CD4-positive, alpha-beta T cell treated with Interleukin-21 for 1 hour (primary cell): ENCODE measurements at regions not wholly inside any gene's neighbourhood (a gene's known extent, or its start where the extent isn't known, plus 50 kb on each side); places are given as distances from the start of the nearest gene placed in this dataset.

ENCODE experiments used
- DNase-seq: peaks from one replicate; pipeline ENCODE4 v3.0.0-alpha.2; 2020

- no peak for DNase-seq
Measured at GRCh38 chr1:224486801-224487583, 52.4 kb upstream of the WDR26 start.

DNA sequence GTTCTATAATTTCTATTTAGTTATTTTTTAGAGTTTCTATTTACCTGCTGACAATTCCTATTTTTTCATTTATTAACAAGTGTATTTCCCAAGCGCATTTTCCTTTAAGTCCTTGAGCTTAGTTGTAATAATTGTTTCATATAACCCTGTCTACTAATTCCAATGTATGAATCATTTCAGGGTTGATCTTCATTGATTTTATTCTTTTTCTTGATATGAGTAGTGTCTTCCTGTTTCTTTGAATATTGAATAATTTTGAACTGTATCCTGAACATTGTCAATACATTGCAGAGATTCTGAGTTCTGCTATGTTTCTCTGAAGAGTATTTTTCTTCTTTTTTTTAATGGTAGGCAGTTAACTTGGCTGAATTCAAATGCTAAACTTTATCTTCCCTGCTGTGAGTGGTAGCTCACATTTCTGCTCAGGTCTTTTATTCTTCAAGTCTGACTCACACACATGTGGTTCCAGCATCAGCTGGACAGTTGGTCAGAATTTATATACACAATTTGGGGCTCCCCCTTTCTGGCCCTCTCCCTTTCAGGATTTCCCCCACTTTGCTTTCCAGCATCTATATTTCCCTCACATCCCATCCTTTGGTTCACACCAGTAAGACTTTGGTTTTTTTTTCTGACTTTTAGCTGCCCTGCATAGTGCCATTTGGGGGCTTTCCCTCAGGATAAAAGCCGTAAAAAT is 54.4 kb upstream of the WDR26 start:
- no peak for DNase-seq

- DNase-seq, result no peak
Measured at GRCh38 chr1:224489534-224490365, 55.2 kb upstream of the WDR26 start.

DNA sequence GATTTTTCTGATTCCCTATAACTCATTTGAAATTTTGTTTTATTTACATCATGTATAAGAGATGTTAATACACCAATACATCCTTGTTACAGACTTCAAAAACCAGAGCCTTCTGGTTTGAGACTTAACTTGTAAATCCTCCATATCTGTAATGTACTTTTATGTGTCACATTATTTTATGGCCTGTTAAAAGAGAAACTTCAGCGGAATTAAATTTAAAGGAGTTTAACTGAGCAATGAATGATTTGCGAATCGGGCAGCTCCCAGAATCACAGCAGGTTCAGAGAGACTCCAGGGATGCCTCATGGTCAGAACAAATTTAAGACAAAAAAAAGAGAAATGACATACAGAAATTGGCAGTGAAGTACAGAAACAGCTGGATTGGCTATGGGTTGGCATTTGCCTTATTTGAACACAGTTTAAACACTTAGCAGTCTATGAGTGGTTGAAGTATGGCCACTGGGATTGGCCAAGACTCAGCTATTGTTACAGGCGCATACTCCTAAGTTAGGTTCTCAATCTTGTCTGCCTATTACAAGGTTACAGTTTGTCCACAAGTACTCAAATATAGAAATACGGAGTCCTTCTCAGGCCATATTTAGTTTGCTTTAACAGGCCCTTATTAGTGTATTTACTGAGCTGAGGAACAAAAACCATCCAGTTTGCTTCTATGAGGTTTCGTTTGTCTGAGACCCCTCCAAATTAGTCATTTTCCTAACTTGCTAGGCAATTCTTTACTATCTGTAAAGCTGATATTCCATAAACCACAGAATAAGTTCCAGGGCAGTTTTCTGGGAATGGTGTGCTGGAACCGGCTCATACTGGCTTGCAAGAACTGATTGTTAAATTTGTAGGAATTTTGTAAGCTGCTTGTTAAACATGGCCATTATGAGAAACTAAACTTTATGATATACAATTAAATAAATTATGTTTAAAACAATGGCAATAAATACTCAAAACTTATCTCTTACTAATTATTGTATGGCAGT is 56.2 kb upstream of the WDR26 start:
- no peak for DNase-seq

- no peak for DNase-seq
Measured at GRCh38 chr1:224492015-224492414, 57.4 kb upstream of the WDR26 start.

GRCh38 chr1:224492632-224493031 is 58.0 kb upstream of the WDR26 start:
- DNase-seq, result no peak

GRCh38 chr1:224493269-224493668 is 58.7 kb upstream of the WDR26 start:
- no peak for DNase-seq

- DNase-seq, result no peak
Measured at GRCh38 chr1:224494343-224494742, 59.7 kb upstream of the WDR26 start.

DNA sequence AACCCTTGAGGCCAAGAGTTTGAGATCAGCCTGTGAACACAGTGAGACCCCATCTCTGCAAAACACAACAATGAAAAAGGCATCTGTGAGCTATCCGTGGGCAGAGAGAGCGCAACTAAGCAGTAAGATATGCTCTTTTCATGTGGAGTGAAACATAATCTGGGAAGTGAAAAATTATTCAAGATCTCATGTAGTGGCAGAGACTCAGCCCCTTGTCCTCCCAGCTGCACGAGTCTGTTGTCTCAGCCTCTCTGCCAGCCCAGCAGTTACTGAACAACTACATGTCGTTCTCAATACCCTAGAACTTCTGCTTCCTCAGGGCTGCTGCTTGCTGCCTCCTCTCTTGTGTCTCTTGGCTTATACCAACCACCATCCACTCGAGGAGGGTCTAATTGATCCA is 61.3 kb upstream of the WDR26 start:
- DNase-seq, result no peak

DNA sequence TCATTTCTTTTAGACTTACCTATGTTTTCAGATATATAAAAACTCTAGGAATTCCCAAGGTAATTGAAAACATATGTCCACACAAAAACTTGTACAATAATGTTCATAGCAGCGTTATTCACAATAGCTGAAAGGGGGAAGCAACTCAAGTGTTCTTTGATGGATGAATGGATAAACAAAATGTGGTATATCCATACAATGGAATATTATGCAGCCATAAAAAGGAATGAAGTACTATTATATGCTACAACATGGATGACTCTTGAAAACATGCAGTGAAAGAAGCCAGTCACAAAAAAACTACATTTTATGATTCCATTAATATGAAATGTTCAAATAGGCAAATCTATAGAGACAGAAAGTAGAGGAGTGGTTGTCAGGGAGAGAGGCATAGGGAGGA is 62.2 kb upstream of the WDR26 start:
- no peak for DNase-seq

GRCh38 chr1:224497714-224498573 is 63.3 kb upstream of the WDR26 start:
- peak; percentile 45 for DNase-seq

DNA sequence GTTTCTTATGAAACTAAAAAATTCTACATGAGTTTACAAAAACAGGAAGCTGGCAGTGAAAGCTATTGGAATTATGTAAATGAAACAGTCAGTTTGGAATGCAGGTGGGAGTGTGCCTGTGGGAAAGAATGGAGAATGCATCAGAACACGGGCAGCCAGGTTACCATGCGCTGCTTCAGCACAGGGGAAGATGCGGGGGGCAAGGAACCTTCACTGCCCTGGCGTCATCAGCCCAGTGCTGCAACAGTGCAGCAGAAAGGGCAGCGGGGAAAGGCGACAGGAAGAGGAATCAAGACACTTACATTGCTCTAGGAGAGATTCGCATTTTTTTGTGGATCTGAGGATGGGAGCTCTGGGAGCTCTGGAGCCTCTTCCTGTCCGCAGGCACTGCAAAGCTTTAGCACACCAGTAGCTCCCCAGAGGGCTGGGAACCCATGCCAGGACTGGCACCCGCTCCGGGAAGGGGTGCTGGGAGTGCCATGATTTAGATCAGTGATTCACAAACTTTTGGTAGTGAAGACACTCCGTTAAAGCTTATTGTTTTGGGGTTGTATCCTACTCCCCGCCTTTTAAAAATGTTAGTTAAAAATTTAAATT is 64.1 kb upstream of the WDR26 start:
- no peak for DNase-seq

- DNase-seq, result no peak
Measured at GRCh38 chr1:224499204-224499603, 64.6 kb upstream of the WDR26 start.

GRCh38 chr1:224500796-224501195 is 66.2 kb upstream of the WDR26 start:
- no peak for DNase-seq

DNA sequence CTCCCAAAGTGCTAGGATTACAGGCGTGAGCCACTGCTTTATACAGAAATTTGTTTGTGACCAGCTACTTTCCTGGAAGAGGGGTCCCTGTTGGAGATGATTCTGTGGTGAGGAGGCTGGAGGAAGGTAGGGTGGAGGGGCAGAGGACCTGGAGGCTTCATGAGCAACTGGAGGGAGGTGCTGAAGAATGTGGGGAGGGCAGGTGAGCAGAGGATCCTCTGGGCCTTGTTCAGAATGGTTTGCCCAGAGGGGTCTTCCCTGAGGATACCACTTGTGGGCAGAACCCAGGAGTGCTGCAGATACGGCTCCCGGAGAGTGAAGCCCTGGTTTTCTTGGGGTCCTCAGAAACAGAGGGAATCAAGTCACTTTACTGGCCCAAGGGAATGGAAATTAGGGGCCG is 67.2 kb upstream of the WDR26 start:
- no peak for DNase-seq

DNA sequence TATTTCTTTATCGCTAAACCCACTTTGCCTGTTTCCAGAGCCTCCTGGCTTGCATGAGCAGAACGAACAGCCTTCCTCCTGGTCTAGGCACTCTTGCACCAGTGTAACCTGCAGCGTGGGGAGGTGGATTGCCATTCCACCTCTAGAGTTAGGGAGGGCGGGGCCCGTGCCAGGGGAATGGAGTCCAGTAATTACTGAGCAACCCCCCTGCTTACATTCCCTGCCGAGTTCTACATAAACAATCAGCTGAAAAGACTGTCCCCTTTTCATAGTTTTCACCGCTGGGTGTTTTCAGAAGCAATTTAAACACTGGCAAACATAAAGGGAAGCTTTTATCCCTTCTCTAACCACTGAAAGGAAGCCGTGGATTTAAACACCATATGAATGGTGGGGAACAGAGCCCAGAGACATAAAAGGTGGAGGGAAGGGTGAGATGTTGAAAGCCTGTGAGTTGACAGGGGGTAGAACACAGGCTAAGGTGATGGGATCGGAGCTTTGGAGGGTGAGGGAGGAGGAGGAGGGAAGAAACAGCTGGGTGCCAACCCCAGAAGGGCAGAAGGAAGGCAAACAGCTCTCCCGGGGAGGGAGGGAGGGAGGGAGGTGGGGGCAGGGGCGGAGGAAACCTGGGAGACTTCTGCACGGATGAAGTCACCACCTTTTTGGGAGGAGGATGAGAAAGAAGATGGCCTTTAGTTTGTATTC is 68.0 kb upstream of the WDR26 start:
- no peak for DNase-seq

GRCh38 chr1:224503161-224504118 is 68.8 kb upstream of the WDR26 start:
- no peak for DNase-seq

- no peak for DNase-seq
Measured at GRCh38 chr1:224504297-224505041, 69.9 kb upstream of the WDR26 start.
